HFFc6 (cell line): ENCODE measurements at regions not wholly inside any gene's neighbourhood (a gene's known extent, or its start where the extent isn't known, plus 50 kb on each side); places are given as distances from the start of the nearest gene placed in this dataset.

Source experiments
- DNase-seq: peaks from one replicate; pipeline ENCODE4 v3.0.0-alpha.2; 2018
- H3K27ac Mint-ChIP-seq: 2 replicates; pipeline ENCODE4 v1.8.0; 2020; ENCODE audit warnings: mild to moderate bottlenecking, mixed read lengths
- H3K27me3 Mint-ChIP-seq: 2 replicates; pipeline ENCODE4 v1.8.0; 2021; ENCODE audit warnings: mild to moderate bottlenecking, moderate library complexity, mixed read lengths; ENCODE audit not compliant: insufficient read depth
- H3K36me3 Mint-ChIP-seq: 2 replicates; pipeline ENCODE4 v1.8.0; 2021; ENCODE audit warnings: low read depth, mixed read lengths
- H3K4me1 Mint-ChIP-seq: 2 replicates; pipeline ENCODE4 v1.8.0; 2020; ENCODE audit warnings: low read depth, mixed read lengths
- H3K4me3 Mint-ChIP-seq: 2 replicates; pipeline ENCODE4 v1.8.0; 2020; ENCODE audit warnings: mild to moderate bottlenecking, moderate library complexity, mixed read lengths
- H3K9me3 Mint-ChIP-seq: 2 replicates; pipeline ENCODE4 v1.8.0; 2020; ENCODE audit warnings: mild to moderate bottlenecking, mixed read lengths
- TF ChIP-seq, protein P1 (sequence below): fragments of 200-600 bp; sonication (generic); IDR thresholded peaks from 2 replicates; pipeline ENCODE4 v1.5.0; 2021; ENCODE audit warnings: antibody characterized with exemption, mild to moderate bottlenecking

DNA sequence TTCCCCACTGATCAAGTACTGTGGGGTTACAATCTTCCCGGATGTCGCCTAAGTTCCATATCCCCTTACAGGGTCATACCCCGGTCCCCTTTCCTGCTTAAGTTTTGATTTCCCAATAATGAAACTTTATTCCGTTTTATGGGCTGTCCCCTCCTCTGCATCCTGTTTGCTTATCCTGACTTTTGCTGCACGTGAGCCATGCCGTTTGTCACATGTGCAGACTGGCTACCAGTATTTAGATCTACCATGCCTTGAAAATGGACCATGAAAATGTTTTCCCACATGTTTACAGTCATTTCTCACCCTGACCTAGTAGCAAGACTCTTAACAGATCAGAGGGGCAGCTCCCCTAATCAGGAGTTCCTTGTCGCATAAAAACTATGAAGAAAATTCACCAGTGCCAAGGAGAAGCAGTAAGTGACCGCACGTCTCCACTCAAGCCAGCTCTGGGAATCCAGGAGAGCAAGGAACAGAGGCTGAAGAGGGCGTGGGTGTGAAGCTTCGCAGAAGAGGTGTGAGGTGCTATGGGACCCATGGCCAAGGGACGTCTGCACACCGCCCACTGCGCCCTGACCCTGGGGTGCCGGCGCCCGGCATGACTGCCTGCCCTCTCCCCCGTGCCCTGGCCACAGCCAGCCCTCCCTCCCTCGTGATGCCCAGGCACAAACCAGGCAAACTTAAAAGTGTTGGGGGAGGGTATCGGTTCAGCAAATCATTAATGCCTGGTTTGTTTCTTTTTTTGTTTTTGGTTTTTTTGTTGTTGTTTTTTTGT, 440.8 kb upstream of the SALL3 start:
- TF ChIP-seq, protein P1, sequence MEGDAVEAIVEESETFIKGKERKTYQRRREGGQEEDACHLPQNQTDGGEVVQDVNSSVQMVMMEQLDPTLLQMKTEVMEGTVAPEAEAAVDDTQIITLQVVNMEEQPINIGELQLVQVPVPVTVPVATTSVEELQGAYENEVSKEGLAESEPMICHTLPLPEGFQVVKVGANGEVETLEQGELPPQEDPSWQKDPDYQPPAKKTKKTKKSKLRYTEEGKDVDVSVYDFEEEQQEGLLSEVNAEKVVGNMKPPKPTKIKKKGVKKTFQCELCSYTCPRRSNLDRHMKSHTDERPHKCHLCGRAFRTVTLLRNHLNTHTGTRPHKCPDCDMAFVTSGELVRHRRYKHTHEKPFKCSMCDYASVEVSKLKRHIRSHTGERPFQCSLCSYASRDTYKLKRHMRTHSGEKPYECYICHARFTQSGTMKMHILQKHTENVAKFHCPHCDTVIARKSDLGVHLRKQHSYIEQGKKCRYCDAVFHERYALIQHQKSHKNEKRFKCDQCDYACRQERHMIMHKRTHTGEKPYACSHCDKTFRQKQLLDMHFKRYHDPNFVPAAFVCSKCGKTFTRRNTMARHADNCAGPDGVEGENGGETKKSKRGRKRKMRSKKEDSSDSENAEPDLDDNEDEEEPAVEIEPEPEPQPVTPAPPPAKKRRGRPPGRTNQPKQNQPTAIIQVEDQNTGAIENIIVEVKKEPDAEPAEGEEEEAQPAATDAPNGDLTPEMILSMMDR, result no peak
- Mint-ChIP-seq H3K4me3 (no peak overlapping the region), H3K4me1 (no peaks in the 10 kb centered on the region), H3K27me3 (peaks cover 1% of the 10 kb centered on the region; the same call in 1 of the 2 replicates), H3K36me3 (peaks cover 3% of the 10 kb centered on the region; the same call in 1 of the 2 replicates), H3K27ac (no peak overlapping the region), H3K9me3 (peaks cover 62% of the 10 kb centered on the region)
- no peak for DNase-seq

DNA sequence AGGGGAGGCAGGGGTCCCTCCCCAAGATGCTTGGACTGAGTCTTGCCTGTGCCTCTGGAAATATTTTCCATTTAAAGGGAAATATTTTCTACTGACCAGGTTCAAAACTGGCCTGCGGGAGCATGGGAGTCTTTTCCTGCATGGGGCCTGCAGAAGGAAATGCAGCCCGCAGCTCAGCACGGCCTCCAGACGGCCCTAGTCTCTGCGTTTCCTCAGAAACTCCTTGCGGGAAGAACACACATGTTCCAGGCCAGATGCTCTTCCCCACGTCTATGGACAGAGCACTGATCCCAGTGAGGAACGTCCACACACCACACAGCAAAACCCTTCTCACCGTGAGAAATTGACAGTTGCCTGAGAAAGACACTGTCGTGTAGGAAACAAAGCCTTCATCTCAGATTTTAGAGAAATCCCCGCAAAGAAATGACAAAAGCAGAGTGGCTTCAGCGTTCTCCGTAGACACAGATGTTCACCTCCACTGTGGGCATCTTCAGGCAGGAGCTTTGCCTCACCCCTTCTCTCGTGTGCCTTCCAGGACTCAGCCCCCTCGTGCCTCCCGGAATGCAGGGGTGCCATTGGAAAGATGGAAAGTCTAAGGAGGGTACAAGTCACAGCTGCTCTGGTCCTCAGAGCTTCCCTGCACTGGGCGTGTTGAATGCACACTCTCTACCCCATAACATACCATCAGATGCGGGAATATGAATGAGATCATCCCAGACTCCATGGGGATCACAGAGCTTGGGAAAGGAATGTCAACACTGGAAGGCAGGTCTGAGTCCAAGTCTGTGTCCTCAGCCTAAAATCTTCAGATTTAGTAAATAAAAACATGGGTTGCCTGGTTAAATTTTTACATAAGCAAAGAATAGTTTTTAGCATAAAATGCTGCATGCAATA, 438.7 kb upstream of the SALL3 start:
- H3K27ac Mint-ChIP-seq, result no peak overlapping the region
- H3K36me3 Mint-ChIP-seq, result no peaks in the 10 kb centered on the region
- H3K27me3 Mint-ChIP-seq, result peaks cover 1% of the 10 kb centered on the region; the same call in 1 of the 2 replicates

DNA sequence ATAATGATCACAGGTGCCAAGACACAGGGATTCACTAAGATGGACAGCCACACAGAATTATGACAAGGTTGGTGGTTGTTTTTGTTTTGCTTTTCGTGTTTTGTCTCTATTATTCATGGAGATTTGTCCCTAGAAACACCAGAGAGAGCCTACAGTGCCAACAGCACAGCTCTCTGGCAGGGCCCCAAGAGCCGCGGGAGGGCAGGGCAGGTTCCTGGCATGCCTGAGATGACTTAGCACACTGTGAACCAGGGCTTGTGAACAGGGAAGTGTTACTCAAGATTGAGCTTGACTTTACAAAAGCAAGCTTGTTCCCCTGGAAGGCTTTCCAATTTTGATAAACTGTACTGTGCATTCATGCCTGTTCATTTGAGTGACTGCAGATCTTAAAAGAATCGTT, 437.4 kb upstream of the SALL3 start:
- H3K4me1 Mint-ChIP-seq, result no peaks in the 10 kb centered on the region
- TF ChIP-seq, protein P1, result no peak
- no peak overlapping the region for H3K4me3 Mint-ChIP-seq
- peaks cover 70% of the 10 kb centered on the region for H3K9me3 Mint-ChIP-seq
- H3K27me3 Mint-ChIP-seq, result peaks cover 1% of the 10 kb centered on the region; the same call in 1 of the 2 replicates
- no peaks in the 10 kb centered on the region for H3K36me3 Mint-ChIP-seq
- no peak for DNase-seq
- H3K27ac Mint-ChIP-seq, result no peak overlapping the region

More for the DNA sequence above, 438.7 kb upstream of the SALL3 start:
- DNase-seq, result no peak
- TF ChIP-seq, protein P1, result no peak
- H3K4me3 Mint-ChIP-seq, result no peak overlapping the region
- H3K9me3 Mint-ChIP-seq, result peaks cover 68% of the 10 kb centered on the region
- H3K4me1 Mint-ChIP-seq, result no peaks in the 10 kb centered on the region

DNA sequence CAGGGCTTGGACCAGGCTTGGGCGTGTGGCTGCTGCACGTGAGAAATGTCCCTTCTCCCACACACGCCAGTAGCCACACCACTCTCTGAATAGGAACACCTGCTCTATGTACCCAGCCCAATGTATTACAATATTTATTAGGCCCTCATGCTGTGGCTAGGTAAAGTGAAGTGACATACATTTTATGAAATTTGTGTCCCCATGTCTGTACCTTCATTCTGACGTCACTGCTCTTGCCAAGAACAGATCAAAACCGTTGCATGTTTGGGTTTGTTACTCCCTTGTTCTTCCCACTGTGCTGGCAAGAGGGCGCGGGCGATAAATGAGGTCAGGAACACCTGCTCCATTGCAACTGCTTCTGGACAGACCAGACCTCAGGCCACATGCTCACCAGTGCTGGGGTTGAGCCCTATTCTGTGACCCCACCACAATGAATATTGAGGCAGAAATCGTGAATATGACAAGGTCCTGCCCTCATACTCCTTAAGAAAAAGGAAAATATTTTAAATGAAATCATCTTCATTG, 436.4 kb upstream of the SALL3 start:
- no peak for DNase-seq
- H3K4me3 Mint-ChIP-seq, result no peak overlapping the region
- H3K9me3 Mint-ChIP-seq, result peaks cover 66% of the 10 kb centered on the region
- no peaks in the 10 kb centered on the region for H3K36me3 Mint-ChIP-seq
- TF ChIP-seq, protein P1, result no peak
- H3K27ac Mint-ChIP-seq, result no peak overlapping the region
- peaks cover 1% of the 10 kb centered on the region; the same call in 1 of the 2 replicates for H3K27me3 Mint-ChIP-seq
- no peaks in the 10 kb centered on the region for H3K4me1 Mint-ChIP-seq

DNA sequence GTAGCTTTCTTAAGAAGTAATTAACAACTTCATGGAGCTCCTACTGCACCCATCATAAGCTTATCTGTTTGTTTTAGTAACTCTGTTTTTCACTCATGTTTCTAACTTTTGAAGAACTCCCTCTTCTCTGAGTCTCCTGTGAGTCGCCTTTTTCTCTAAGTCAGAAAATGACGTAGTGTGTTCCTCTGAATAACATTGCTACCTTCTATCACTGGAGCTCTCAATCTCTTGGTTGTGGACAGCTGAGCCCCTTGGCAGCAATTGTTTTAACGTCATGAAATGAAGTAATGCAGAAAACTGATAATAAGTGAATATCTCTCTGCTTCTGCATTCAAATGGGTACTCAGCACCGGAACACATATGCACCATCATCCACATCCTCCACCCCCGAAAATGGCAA, 433.3 kb upstream of the SALL3 start:
- no peak overlapping the region for H3K4me3 Mint-ChIP-seq
- H3K27ac Mint-ChIP-seq, result no peak overlapping the region
- H3K9me3 Mint-ChIP-seq, result peaks cover 57% of the 10 kb centered on the region

More for the DNA sequence above, 433.3 kb upstream of the SALL3 start:
- Mint-ChIP-seq H3K27me3 (peaks cover 1% of the 10 kb centered on the region; the same call in 1 of the 2 replicates), H3K36me3 (no peaks in the 10 kb centered on the region), H3K4me1 (no peaks in the 10 kb centered on the region)
- TF ChIP-seq, protein P1, result no peak
- no peak for DNase-seq
